Neural progenitor cell (in vitro differentiated cells): ENCODE measurements at regions not wholly inside any gene's neighbourhood (a gene's known extent, or its start where the extent isn't known, plus 50 kb on each side); places are given as distances from the start of the nearest gene placed in this dataset.

Experiments
- DNase-seq: peaks from one replicate; pipeline ENCODE4 v3.0.0-alpha.2; 2016; ENCODE audit warnings: low spot score
- H2AFZ ChIP-seq: fragments of 200-600 bp; sonication (generic); replicated peaks from 2 replicates; pipeline ENCODE4 v1.6.1; 2016; ENCODE audit warnings: antibody characterized with exemption
- H3F3A ChIP-seq: fragments of 200-600 bp; sonication (generic); 2 replicates; pipeline ENCODE4 v1.6.1; 2016; ENCODE audit warnings: antibody characterized with exemption, low read depth
- H3K27ac ChIP-seq: fragments of 200-600 bp; sonication (generic); 2 replicates; pipeline ENCODE4 v1.5.1; 2016; ENCODE audit warnings: mild to moderate bottlenecking
- H3K27me3 ChIP-seq: fragments of 200-600 bp; sonication (generic); 2 replicates; pipeline ENCODE4 v1.6.1; 2016; ENCODE audit warnings: mild to moderate bottlenecking, moderate library complexity
- H3K36me3 ChIP-seq: fragments of 200-600 bp; sonication (generic); 2 replicates; pipeline ENCODE4 v1.5.1; 2016
- H3K4me1 ChIP-seq: fragments of 200-600 bp; sonication (generic); 2 replicates; pipeline ENCODE4 v1.6.1; 2016; ENCODE audit warnings: mixed run types
- H3K4me2 ChIP-seq: fragments of 200-600 bp; sonication (generic); 2 replicates; pipeline ENCODE4 v1.6.1; 2016
- H3K4me3 ChIP-seq: fragments of 200-600 bp; sonication (generic); 2 replicates; pipeline ENCODE4 v1.5.1; 2016
- H3K79me2 ChIP-seq: fragments of 200-600 bp; sonication (generic); 2 replicates; pipeline ENCODE4 v1.6.1; 2016; ENCODE audit warnings: low read depth
- H3K9ac ChIP-seq: fragments of 200-600 bp; sonication (generic); 2 replicates; pipeline ENCODE4 v1.6.1; 2016
- H3K9me3 ChIP-seq: fragments of 200-600 bp; sonication (generic); 2 replicates; pipeline ENCODE4 v1.5.1; 2016; ENCODE audit warnings: low read depth
- H4K20me1 ChIP-seq: fragments of 200-600 bp; sonication (generic); 2 replicates; pipeline ENCODE4 v1.6.1; 2016; ENCODE audit warnings: low read depth
- H3K27ac Mint-ChIP-seq: 3 replicates; pipeline ENCODE4 v1.8.0; 2021; ENCODE audit warnings: mixed read lengths
- H3K27me3 Mint-ChIP-seq: 2 replicates; pipeline ENCODE4 v1.8.0; 2022; ENCODE audit warnings: low read depth, mild to moderate bottlenecking, inconsistent platforms, moderate library complexity, mixed read lengths; ENCODE audit not compliant: insufficient read depth
- H3K36me3 Mint-ChIP-seq: 3 replicates; pipeline ENCODE4 v1.8.0; 2021; ENCODE audit warnings: mixed read lengths
- H3K4me1 Mint-ChIP-seq: 3 replicates; pipeline ENCODE4 v1.8.0; 2021; ENCODE audit warnings: mixed read lengths
- H3K4me3 Mint-ChIP-seq: 3 replicates; pipeline ENCODE4 v1.8.0; 2021; ENCODE audit warnings: mild to moderate bottlenecking, moderate library complexity, mixed read lengths
- H3K9me3 Mint-ChIP-seq: 3 replicates; pipeline ENCODE4 v1.8.0; 2020; ENCODE audit warnings: mixed read lengths
- EZH2 ChIP-seq: fragments of 200-600 bp; sonication (generic); IDR thresholded peaks from 2 replicates; pipeline ENCODE4 v1.6.1; 2017; ENCODE audit warnings: antibody characterized with exemption, mild to moderate bottlenecking, moderate library complexity
- EZH2phosphoT487 ChIP-seq: fragments of 200-600 bp; sonication (generic); IDR thresholded peaks from 2 replicates; pipeline ENCODE4 v1.6.1; 2017; ENCODE audit warnings: antibody characterized with exemption
- TF ChIP-seq, protein P1 (sequence below): fragments of 200-600 bp; sonication (generic); IDR thresholded peaks from 2 replicates; pipeline ENCODE4 v1.5.1; 2017; ENCODE audit warnings: antibody characterized with exemption, mild to moderate bottlenecking

GRCh38 chr18:26667046-26667445 is 118.7 kb upstream of the KCTD1 start:
- TF ChIP-seq EZH2 (no peak), EZH2phosphoT487 (no peak)
- TF ChIP-seq, protein P1, sequence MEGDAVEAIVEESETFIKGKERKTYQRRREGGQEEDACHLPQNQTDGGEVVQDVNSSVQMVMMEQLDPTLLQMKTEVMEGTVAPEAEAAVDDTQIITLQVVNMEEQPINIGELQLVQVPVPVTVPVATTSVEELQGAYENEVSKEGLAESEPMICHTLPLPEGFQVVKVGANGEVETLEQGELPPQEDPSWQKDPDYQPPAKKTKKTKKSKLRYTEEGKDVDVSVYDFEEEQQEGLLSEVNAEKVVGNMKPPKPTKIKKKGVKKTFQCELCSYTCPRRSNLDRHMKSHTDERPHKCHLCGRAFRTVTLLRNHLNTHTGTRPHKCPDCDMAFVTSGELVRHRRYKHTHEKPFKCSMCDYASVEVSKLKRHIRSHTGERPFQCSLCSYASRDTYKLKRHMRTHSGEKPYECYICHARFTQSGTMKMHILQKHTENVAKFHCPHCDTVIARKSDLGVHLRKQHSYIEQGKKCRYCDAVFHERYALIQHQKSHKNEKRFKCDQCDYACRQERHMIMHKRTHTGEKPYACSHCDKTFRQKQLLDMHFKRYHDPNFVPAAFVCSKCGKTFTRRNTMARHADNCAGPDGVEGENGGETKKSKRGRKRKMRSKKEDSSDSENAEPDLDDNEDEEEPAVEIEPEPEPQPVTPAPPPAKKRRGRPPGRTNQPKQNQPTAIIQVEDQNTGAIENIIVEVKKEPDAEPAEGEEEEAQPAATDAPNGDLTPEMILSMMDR: no peak
- no peak for DNase-seq
- no peak overlapping the region for H3K4me3 Mint-ChIP-seq
- peaks cover 2% of the 10 kb centered on the region for H3K4me1 ChIP-seq
- no peaks in the 10 kb centered on the region for H3K36me3 ChIP-seq
- no peaks in the 10 kb centered on the region for H3K36me3 Mint-ChIP-seq
- H3K9ac ChIP-seq: no peak overlapping the region
- no peak overlapping the region for H3K27ac ChIP-seq
- no peaks in the 10 kb centered on the region for H3F3A ChIP-seq
- H2AFZ ChIP-seq: no peak overlapping the region
- no peak overlapping the region for H3K4me3 ChIP-seq
- H3K79me2 ChIP-seq: no peaks in the 10 kb centered on the region
- no peak overlapping the region for H3K4me2 ChIP-seq
- no peaks in the 10 kb centered on the region for H4K20me1 ChIP-seq
- no peaks in the 10 kb centered on the region for H3K9me3 ChIP-seq
- peaks cover 26% of the 10 kb centered on the region for H3K27me3 ChIP-seq
- H3K27ac Mint-ChIP-seq: no peak overlapping the region
- peaks cover 2% of the 10 kb centered on the region for H3K27me3 Mint-ChIP-seq
- peaks cover 11% of the 10 kb centered on the region for H3K4me1 Mint-ChIP-seq
- peaks cover 2% of the 10 kb centered on the region for H3K9me3 Mint-ChIP-seq

- no peak overlapping the region for H3K27ac ChIP-seq
- H3K4me1 Mint-ChIP-seq: peaks cover 13% of the 10 kb centered on the region
- no peak for DNase-seq
- peaks cover 44% of the 10 kb centered on the region for H3K27me3 ChIP-seq
- no peaks in the 10 kb centered on the region for H3F3A ChIP-seq
- peaks cover 2% of the 10 kb centered on the region for H3K27me3 Mint-ChIP-seq
- H3K9me3 ChIP-seq: no peaks in the 10 kb centered on the region
- no peak overlapping the region for H3K4me3 ChIP-seq
- H3K4me3 Mint-ChIP-seq: no peak overlapping the region
- H3K9me3 Mint-ChIP-seq: peaks cover 4% of the 10 kb centered on the region
- H3K9ac ChIP-seq: no peak overlapping the region
- no peak overlapping the region for H3K4me2 ChIP-seq
- H3K4me1 ChIP-seq: peaks cover 9% of the 10 kb centered on the region
- no peak overlapping the region for H2AFZ ChIP-seq
- no peaks in the 10 kb centered on the region for H3K36me3 ChIP-seq
- H3K36me3 Mint-ChIP-seq: no peaks in the 10 kb centered on the region
- H3K27ac Mint-ChIP-seq: no peak overlapping the region
- H3K79me2 ChIP-seq: no peaks in the 10 kb centered on the region
- H4K20me1 ChIP-seq: no peaks in the 10 kb centered on the region
- TF ChIP-seq EZH2phosphoT487 (no peak), EZH2 (no peak)
- TF ChIP-seq, protein P1: no peak
These were observed 114.6 kb upstream of the KCTD1 start for GRCh38 chr18:26662996-26663395.

GRCh38 chr18:26657631-26658581 is 109.6 kb upstream of the KCTD1 start:
- Mint-ChIP-seq H3K4me3 (peak overlapping the region; percentile 98), H3K27me3 (peaks cover 2% of the 10 kb centered on the region), H3K4me1 (peaks cover 48% of the 10 kb centered on the region), H3K36me3 (no peaks in the 10 kb centered on the region), H3K27ac (peak overlapping the region; percentile 99), H3K9me3 (peaks cover 6% of the 10 kb centered on the region)
- H3K4me3 ChIP-seq: peak overlapping the region; percentile 71
- H3F3A ChIP-seq: peaks cover 37% of the 10 kb centered on the region
- H3K79me2 ChIP-seq: no peaks in the 10 kb centered on the region
- H3K27ac ChIP-seq: no peak overlapping the region
- H4K20me1 ChIP-seq: peaks cover 10% of the 10 kb centered on the region
- peak overlapping the region; percentile 97 for H2AFZ ChIP-seq
- peak overlapping the region; percentile 85 for H3K4me2 ChIP-seq
- no peak for DNase-seq
- peaks cover 17% of the 10 kb centered on the region for H3K4me1 ChIP-seq
- no peak for TF ChIP-seq EZH2
- no peak for TF ChIP-seq EZH2phosphoT487
- TF ChIP-seq, protein P1: no peak
- peaks cover 64% of the 10 kb centered on the region for H3K27me3 ChIP-seq
- H3K9ac ChIP-seq: no peak overlapping the region
- H3K9me3 ChIP-seq: no peaks in the 10 kb centered on the region
- H3K36me3 ChIP-seq: no peaks in the 10 kb centered on the region
